G401 (cell line): ENCODE measurements at regions not wholly inside any gene's neighbourhood (a gene's known extent, or its start where the extent isn't known, plus 50 kb on each side); places are given as distances from the start of the nearest gene placed in this dataset.

ENCODE experiments used
- DNase-seq: peaks from one replicate; pipeline ENCODE4 v3.0.0-alpha.2; 2015; ENCODE audit warnings: low spot score
- in situ Hi-C: cut with HindIII; loops from 2 replicates; pipeline ENCODE4 v1.10.0; 2016; ENCODE audit warnings: low sequenced_read_pairs, mixed read lengths

- no peak for DNase-seq
- in situ Hi-C loops, result no loop called here
These were observed 212.6 kb downstream of the EN1 start for GRCh38 chr2:118634876-118635275.

GRCh38 chr2:118633371-118634018 lies 214.0 kb downstream of the EN1 start:
- in situ Hi-C loops, result no loop called here
- DNase-seq, result no peak

DNA sequence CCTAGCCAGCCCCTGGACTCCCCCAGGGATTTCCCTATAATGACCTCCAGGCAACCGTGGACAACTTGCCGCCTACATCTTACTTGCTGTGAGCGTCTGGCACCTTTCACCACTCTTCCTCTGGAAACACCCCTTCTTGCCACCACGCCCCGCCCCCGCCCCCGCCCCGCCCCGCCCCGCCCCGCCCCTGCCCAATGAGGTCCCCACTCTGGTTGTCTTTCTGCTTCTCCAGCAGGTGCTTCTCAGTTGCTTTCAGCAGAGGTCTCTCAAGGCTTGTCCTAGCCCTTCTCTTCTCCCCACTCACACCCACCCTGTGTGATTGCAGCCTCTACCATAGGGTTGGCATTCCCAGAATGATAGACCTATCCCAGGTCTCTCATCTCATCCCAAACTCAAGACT lies 214.5 kb downstream of the EN1 start:
- in situ Hi-C loops, result no loop called here
- DNase-seq, result no peak

GRCh38 chr2:118627156-118627555 lies 220.3 kb downstream of the EN1 start:
- DNase-seq, result no peak
- in situ Hi-C loops, result no loop called here

DNA sequence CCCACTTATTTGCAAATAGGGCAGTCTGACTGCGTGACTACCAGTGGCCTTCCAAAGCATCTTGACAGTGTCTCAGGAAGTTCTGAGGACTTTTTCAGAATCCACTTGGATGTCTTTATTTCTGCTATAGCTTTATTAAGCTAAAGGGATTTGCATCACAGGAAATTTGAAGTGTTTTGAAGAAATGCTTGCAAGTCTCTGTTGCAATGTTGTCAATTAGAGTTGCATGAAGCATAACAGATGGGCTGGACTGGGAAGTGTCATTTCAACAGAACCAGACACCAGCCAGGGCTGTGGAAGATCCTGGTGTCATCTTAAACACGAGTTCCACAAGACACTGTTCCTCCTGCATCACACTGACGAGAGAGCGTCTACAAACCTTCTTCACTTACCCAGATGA lies 224.5 kb downstream of the EN1 start:
- no peak for DNase-seq
- in situ Hi-C loops, result no loop called here

GRCh38 chr2:118622108-118622507 lies 225.3 kb downstream of the EN1 start:
- in situ Hi-C loops, result no loop called here

GRCh38 chr2:118618279-118618678 lies 229.2 kb downstream of the EN1 start:
- in situ Hi-C loops, result no loop called here
- DNase-seq, result no peak

More at GRCh38 chr2:118622108-118622507, 225.3 kb downstream of the EN1 start:
- no peak for DNase-seq

DNA sequence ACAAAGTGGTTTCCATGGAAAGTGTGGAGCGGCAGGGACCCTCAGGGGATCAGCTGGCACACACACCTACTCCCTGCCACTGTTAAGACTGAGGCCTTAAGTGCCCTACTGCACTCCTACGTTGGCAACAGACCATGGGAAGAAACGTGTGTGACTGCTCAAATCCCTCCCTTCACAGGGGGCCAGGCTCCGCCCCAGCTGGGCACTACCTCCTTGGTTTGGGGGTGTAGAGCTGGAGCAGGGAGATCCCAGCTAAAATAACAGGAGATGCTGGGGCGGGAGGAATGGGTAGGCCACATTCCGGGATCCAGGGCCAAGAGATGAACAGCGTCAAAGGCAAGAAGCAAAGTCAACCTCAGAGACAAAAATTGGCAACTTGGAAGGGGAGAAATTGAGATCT lies 231.0 kb downstream of the EN1 start:
- DNase-seq, result no peak
- in situ Hi-C loops, result no loop called here

- DNase-seq, result no peak
- in situ Hi-C loops, result no loop called here
These were observed 232.6 kb downstream of the EN1 start for GRCh38 chr2:118614841-118615271.

DNA sequence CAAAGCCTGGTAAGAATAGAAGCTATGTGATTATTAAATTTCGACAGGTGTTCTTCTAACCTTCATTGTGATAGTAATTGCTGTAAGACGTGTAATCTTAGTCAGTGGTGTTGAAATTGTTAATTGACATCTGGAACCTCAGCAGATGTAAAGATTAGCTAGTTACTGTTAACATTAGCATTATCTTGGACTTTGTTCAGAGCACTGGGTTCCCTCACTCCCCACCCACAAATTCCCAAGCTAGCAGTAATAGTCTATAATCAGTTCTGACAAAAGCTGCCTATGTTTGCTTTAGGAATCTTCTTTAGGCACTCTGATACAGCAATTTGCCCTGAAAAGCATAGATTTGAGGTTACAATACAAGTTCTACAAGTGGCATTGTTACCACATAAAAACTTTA lies 233.7 kb downstream of the EN1 start:
- no peak for DNase-seq
- in situ Hi-C loops, result no loop called here

DNA sequence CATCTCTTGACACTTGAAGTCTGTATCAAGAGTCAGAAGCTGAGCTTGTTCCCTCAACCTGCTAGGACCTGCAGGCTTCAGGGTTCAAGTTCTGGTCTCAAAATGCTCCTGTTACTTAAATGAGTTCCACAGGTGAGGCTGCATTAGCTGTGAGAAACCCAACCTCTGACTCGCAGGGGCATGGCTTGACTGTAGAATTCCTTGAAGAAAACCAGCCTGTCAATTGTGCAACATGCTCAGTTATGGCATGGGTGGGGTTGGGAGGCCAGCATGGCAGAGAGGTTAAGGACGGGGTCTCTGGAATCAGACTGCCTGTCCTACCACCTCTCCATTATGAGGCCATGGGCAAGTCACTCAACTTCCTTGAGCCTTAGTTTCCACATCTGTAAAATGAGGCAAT lies 235.8 kb downstream of the EN1 start:
- in situ Hi-C loops, result no loop called here
- no peak for DNase-seq

DNA sequence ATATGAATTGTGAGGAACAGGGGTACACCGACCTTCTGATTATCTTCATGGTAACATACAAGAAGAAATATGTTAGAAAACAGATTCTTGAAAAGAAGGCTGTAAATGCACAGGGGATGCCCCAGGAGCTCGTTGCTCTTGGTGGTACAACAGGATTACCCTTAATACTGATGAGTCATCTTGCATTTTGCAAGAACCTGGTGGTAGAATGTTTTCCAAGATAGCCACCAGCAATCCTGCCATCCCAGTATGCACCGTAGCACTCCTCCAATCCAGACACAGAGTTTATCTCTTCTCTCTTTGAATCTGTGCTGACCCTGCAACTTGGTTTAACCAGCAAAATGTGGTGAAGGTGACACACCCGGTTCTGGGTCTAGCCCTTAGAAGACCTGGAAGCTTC lies 238.3 kb downstream of the EN1 start:
- no peak for DNase-seq
- in situ Hi-C loops, result no loop called here

- DNase-seq, result no peak
- in situ Hi-C loops, result no loop called here
These were observed 239.8 kb downstream of the EN1 start for GRCh38 chr2:118607641-118608040.

- in situ Hi-C loops, result no loop called here
- no peak for DNase-seq
These were observed 242.6 kb downstream of the EN1 start for GRCh38 chr2:118604811-118605210.

DNA sequence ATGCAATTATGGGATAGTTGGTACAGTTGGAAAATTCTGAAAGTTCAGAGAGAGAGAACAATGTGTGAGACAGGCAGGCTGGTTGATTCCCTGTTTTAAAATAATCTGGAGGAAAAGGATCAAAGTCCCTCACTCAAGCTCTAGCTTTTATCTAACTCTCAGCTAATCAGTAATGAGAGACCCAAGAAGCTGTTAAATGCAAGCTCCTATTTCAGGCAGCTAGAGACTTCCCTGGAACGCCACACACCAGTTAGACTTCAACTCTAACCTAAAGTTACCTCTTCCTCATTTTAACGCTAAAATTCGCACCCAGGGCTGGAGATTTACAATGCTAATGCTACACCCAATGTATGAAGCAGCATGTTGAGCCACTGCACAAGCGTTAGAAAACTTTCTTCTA lies 243.1 kb downstream of the EN1 start:
- DNase-seq, result no peak
- in situ Hi-C loops, result no loop called here

- no peak for DNase-seq
- in situ Hi-C loops, result no loop called here
These were observed 248.3 kb downstream of the EN1 start for GRCh38 chr2:118599141-118599540.

- in situ Hi-C loops, result no loop called here
- DNase-seq, result no peak
These were observed 250.8 kb downstream of the EN1 start for GRCh38 chr2:118596620-118597019.

- DNase-seq, result no peak
These were observed 254.2 kb downstream of the EN1 start for GRCh38 chr2:118593257-118593656.

GRCh38 chr2:118591223-118591622 lies 256.2 kb downstream of the EN1 start:
- in situ Hi-C loops, result no loop called here
- DNase-seq, result no peak

More at GRCh38 chr2:118593257-118593656, 254.2 kb downstream of the EN1 start:
- in situ Hi-C loops, result no loop called here

GRCh38 chr2:118589721-118590120 lies 257.7 kb downstream of the EN1 start:
- no peak for DNase-seq

DNA sequence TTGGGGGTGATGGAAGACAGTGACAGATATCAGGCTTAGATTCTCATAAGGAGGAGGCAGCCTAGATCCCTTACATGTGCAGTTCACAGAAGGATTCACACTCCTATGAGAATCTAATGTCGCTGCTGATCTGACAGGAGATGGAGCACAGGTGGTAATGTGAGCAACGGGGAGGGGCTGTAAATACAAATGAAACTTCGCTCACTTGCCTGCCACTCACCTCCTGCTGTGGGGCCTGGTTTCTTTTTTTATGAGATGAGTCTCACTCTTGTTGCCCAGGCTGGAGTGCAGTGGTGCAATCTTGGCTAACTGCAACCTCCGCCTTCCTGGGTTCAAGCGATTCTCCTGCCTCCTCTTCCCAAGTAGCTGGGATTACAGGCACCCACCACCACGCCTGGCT lies 258.6 kb downstream of the EN1 start:
- in situ Hi-C loops, result no loop called here
- no peak for DNase-seq

More at GRCh38 chr2:118589721-118590120, 257.7 kb downstream of the EN1 start:
- in situ Hi-C loops, result no loop called here

DNA sequence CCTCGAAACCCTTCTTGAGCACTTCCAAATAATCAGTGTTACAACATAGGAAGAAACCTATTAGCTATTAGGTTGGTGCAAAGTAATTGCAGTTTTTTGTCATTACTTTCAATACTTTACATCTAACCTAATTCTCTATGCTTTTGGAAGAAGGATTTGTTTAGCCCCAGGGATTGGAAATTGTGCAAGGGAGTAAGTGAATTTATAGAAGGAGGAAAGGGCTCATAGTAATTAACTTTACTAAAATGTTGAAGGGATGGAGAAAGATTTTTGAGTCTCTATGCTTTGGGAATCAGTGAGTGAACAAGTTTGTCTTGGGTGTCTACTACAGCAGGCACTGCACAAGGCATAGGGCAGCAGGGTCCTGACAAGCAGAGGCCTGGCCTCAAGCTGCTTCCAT lies 261.1 kb downstream of the EN1 start:
- in situ Hi-C loops, result no loop called here
- no peak for DNase-seq
